ENCODE measurements at regions not wholly inside any gene's neighbourhood (a gene's known extent, or its start where the extent isn't known, plus 50 kb on each side); places are given as distances from the start of the nearest gene placed in this dataset.
A peak's percentile ranks its signal among the peaks of the same experiment; 100 is the strongest.

DNA sequence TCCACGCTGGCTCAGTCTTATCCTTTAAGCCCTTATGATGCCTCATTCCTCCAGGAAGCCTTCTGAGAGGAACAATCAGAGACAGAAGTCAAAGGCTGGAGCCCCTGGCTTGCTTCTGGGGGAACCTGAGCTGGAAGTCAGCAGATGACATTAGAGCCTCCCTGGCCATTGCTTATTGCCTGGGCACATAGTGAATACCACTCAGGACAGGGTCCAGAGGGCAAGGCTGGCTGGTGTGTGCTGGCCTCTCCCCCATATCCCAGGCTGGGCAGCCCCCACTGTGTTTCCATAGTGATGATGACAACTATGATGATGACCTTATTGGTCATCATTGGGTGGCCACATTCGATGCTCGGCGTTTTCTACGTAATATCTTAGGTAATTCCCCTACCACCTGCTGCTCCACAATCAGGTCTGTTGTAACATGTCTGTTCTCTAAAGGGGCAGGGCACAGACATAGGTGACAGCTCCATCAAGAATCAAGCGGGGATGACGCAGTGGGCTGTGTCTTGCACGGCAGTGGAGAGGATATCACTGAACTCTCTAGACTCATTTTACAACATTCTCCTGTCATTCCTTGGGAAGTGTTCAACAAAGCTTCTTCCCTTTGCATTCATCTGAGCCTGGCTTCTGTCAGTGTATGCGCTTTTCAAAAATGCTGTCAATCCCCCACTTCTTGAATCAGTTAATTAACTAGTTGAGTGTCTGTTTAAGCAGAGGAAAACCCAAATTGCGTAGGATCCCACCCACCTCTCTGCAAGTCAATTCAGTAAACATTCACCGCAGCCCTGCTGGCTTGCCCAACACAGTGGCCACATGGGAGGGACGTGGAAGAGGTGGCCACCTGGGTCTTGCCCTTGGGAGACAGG lies 89.4 kb upstream of the TSHZ3 start:
- Histone ChIP-seq H2BK120ac (replicated peaks; ENCODE audit: low read depth, low read length) (no peak overlapping the region), H3K27ac (ENCODE audit: low read depth, low read length) (no peak overlapping the region), H2BK12ac (ENCODE audit: low read depth, low read length) (no peak overlapping the region), H4K5ac (ENCODE audit: insufficient read length, low read depth, low read length) (no peak overlapping the region), H3K56ac (replicated peaks; ENCODE audit: insufficient read length, low read depth, low read length) (no peak overlapping the region), H3K4me1 (replicated peaks in 1 of 4; ENCODE audit: control insufficient read depth in 3 of 4, insufficient read depth in 4 of 4, low read length in 3 of 4) (no peaks in the 10 kb centered on the region), H3K4me2 (ENCODE audit: insufficient read depth in 1 of 2, low read depth in 2 of 2, low read length in 2 of 2) (no peak overlapping the region), H3K14ac (ENCODE audit: insufficient read length) (no peak overlapping the region), H2BK5ac (ENCODE audit: low read depth, low read length) (peak overlapping the region; percentile 45; the same call in 1 of the 2 replicates), H3K4me3 (ENCODE audit: extremely low read depth in 1 of 4, insufficient read depth in 2 of 4, low read depth in 3 of 4, low read length in 4 of 4) (no peak overlapping the region), H3K36me3 (ENCODE audit: control insufficient read depth in 2 of 4, insufficient read depth in 4 of 4, low read length in 3 of 4) (no peaks in the 10 kb centered on the region), H2BK20ac (ENCODE audit: low read length) (peak overlapping the region; percentile 99; the same call in 1 of the 2 replicates), H4K20me1 (replicated peaks in 1 of 2; ENCODE audit: control insufficient read depth in 1 of 2, insufficient read depth in 2 of 2, low read length in 2 of 2) (no peaks in the 10 kb centered on the region), H4K91ac (replicated peaks; ENCODE audit: insufficient read length, low read length) (no peak overlapping the region), H3K79me2 (ENCODE audit: control insufficient read depth in 1 of 2, insufficient read depth in 2 of 2, low read length in 2 of 2) (no peaks in the 10 kb centered on the region), H3K4ac (replicated peaks; ENCODE audit: insufficient read length, low read depth, low read length) (no peak overlapping the region), H3K79me1 (ENCODE audit: low read depth, low read length) (no peaks in the 10 kb centered on the region), H3K27me3 (replicated peaks in 1 of 4; ENCODE audit: control insufficient read depth in 3 of 4, extremely low read depth in 1 of 4, insufficient read depth in 3 of 4, low read length in 3 of 4) (no peaks in the 10 kb centered on the region; a peak in 1 of 7 replicates), H4K8ac (ENCODE audit: extremely low read depth, insufficient read depth, low read length) (no peak overlapping the region), H2AFZ (ENCODE audit: low read length) (peak overlapping the region; percentile 67; the same call in 1 of the 2 replicates), H3K9ac (replicated peaks in 1 of 4; ENCODE audit: extremely low read depth in 1 of 4, low read depth in 3 of 4, low read length in 3 of 4) (no peak overlapping the region), H2AK5ac (ENCODE audit: low read depth, low read length) (no peak overlapping the region), H3K23me2 (ENCODE audit: low read depth, low read length) (no peaks in the 10 kb centered on the region), H3K9me3 (ENCODE audit: insufficient read depth in 2 of 2, low read depth in 1 of 2, low read length in 1 of 2) (peaks cover 0 to 6% of the 10 kb centered on the region in 2 experiments; a peak in 2 of 4 replicates), H2BK15ac (ENCODE audit: low read length) (peak overlapping the region; percentile 32; the same call in 1 of the 2 replicates), H3K18ac (ENCODE audit: extremely low read depth, low read length) (peak overlapping the region; percentile 25; the same call in 1 of the 2 replicates), H3K23ac (ENCODE audit: insufficient read length) (no peak overlapping the region)
- ChIA-PET CTCF (ENCODE audit: partially characterized antibody) (interaction anchor here (1.1 to 1.5 kb wide), 2 partner anchors 17 to 22 kb away, joined by 3 to 5 read pairs; no protein-coding TSS in a partner anchor), POLR2A (ENCODE audit: partially characterized antibody) (interaction anchor here (0.8 kb wide), 1 partner anchor 12 kb away, joined by 3 read pairs; no protein-coding TSS in a partner anchor)
- WGBS, 2 experiments (ENCODE audit: extremely low coverage in 1 of 2, insufficient coverage in 1 of 2, insufficient read length in 1 of 2, insufficient replicate concordance in 2 of 2, low coverage in 1 of 2, low lambda C conversion rate in 2 of 2, missing lambda C conversion rate in 1 of 2), result 92% methylated on average over 12 of the region's 12 CpGs; no CpG with 5 or more reads in 1 of the 2 experiments
- peak in 1 of 2 experiments; percentile 17 for DNase-seq (ENCODE audit: low read depth in 1 of 2, low spot score in 2 of 2)
- no peak for FAIRE-seq
